Testis (tissue), 2 donors: ENCODE measurements at regions not wholly inside any gene's neighbourhood (a gene's known extent, or its start where the extent isn't known, plus 50 kb on each side); places are given as distances from the start of the nearest gene placed in this dataset.

Source experiments
- DNase-seq: peaks from one replicate; pipeline ENCODE4 v3.0.0-alpha.2; 2019
- H3K27ac ChIP-seq, 2 donors: fragments of 200-600 bp; sonication (generic); one replicate each; pipeline ENCODE4 v1.5.1; 2019
- H3K27me3 ChIP-seq: fragments of 200-600 bp; sonication (generic); one replicate; pipeline ENCODE4 v1.5.1; 2019
- H3K36me3 ChIP-seq: fragments of 200-600 bp; sonication (generic); one replicate; pipeline ENCODE4 v1.5.1; 2017; ENCODE audit warnings: low read depth; ENCODE audit errors: missing control alignments
- H3K4me1 ChIP-seq: fragments of 200-600 bp; sonication (generic); one replicate; pipeline ENCODE4 v1.5.1; 2019
- H3K4me3 ChIP-seq, 2 donors: fragments of 200-600 bp; sonication (generic); one replicate each; pipeline ENCODE4 v1.5.1; 2017 to 2019
- H3K9me3 ChIP-seq: fragments of 200-600 bp; sonication (generic); one replicate; pipeline ENCODE4 v1.5.1; 2017
- CTCF ChIP-seq, 3 experiments: fragments of 450-650 bp in 2 of 3; fragments of 200-600 bp in 1 of 3; sonication (generic) in 1 of 3; IDR thresholded peaks; one replicate each; pipeline ENCODE4 v1.5.1; 2016 to 2019; ENCODE audit warnings: antibody characterized with exemption in 3 of 3, mild to moderate bottlenecking in 2 of 3, moderate library complexity in 1 of 3
- POLR2A ChIP-seq: fragments of 450-650 bp; IDR thresholded peaks from one replicate; pipeline ENCODE4 v1.6.1; 2017; ENCODE audit warnings: antibody characterized with exemption, mild to moderate bottlenecking, moderate library complexity
- WGBS, 2 donors: methylation state at CpG; one replicate each; pipeline ENCODE4 v1.1.5; 2018; 5-methylcytosine and 5-hydroxymethylcytosine counted together
- intact Hi-C: fragments of 100-400 bp; cut with DNase I; formaldehyde crosslinking; loops from one replicate; pipeline ENCODE4 v1.15.1; 2023; ENCODE audit warnings: low total_unique reads

- H3K9me3 ChIP-seq = no peaks in the 10 kb centered on the region
- no peaks in the 10 kb centered on the region for H3K36me3 ChIP-seq
- no peak overlapping the region for H3K4me3 ChIP-seq
- no peak for TF ChIP-seq POLR2A
- TF ChIP-seq CTCF (IDR thresholded peaks at IDR 0.05) = no peak
- no peak for DNase-seq
- H3K4me1 ChIP-seq = no peaks in the 10 kb centered on the region
- no peak overlapping the region for H3K27ac ChIP-seq
- intact Hi-C loops = no loop called here
- 86 to 88% methylated on average over 1 of the region's 1 CpG for whole genome bisulfite sequencing, 2 donors
- no peaks in the 10 kb centered on the region for H3K27me3 ChIP-seq
Observed at GRCh38 chr14:29069228-29069627, 302.6 kb downstream of the FOXG1 start.

GRCh38 chr14:29075761-29076160 lies 309.2 kb downstream of the FOXG1 start:
- H3K4me1 ChIP-seq = no peaks in the 10 kb centered on the region
- H3K9me3 ChIP-seq = no peaks in the 10 kb centered on the region
- TF ChIP-seq POLR2A = no peak
- no peak for TF ChIP-seq CTCF (IDR thresholded peaks at IDR 0.05)
- no peaks in the 10 kb centered on the region for H3K27me3 ChIP-seq
- no peak overlapping the region for H3K4me3 ChIP-seq
- no peaks in the 10 kb centered on the region for H3K36me3 ChIP-seq
- no peak for DNase-seq
- H3K27ac ChIP-seq = no peak overlapping the region
- intact Hi-C loops = no loop called here

- Histone ChIP-seq H3K4me1 (no peaks in the 10 kb centered on the region), H3K27me3 (no peaks in the 10 kb centered on the region), H3K4me3 (no peak overlapping the region), H3K9me3 (no peaks in the 10 kb centered on the region), H3K36me3 (no peaks in the 10 kb centered on the region), H3K27ac (no peak overlapping the region)
- intact Hi-C loops = no loop called here
- DNase-seq = no peak
- no peak for TF ChIP-seq CTCF (IDR thresholded peaks at IDR 0.05)
- no peak for TF ChIP-seq POLR2A
- 88 to 93% methylated on average over 2 of the region's 2 CpGs for WGBS, 2 donors
Observed at GRCh38 chr14:29077916-29078315, 311.3 kb downstream of the FOXG1 start.

- 92 to 96% methylated on average over 3 of the region's 3 CpGs for WGBS, 2 donors
- DNase-seq = no peak
- no peak overlapping the region for H3K4me3 ChIP-seq
- no peaks in the 10 kb centered on the region for H3K9me3 ChIP-seq
- no peaks in the 10 kb centered on the region for H3K4me1 ChIP-seq
- intact Hi-C loops = no loop called here
- H3K27ac ChIP-seq = no peak overlapping the region
- no peaks in the 10 kb centered on the region for H3K36me3 ChIP-seq
- H3K27me3 ChIP-seq = no peaks in the 10 kb centered on the region
- TF ChIP-seq POLR2A (no peak), CTCF (IDR thresholded peaks at IDR 0.05) (no peak)
Observed at GRCh38 chr14:29078810-29079522, 312.4 kb downstream of the FOXG1 start.

- H3K27me3 ChIP-seq = no peaks in the 10 kb centered on the region
- H3K27ac ChIP-seq = no peak overlapping the region
- no peak overlapping the region for H3K4me3 ChIP-seq
- no peaks in the 10 kb centered on the region for H3K9me3 ChIP-seq
- TF ChIP-seq CTCF (IDR thresholded peaks at IDR 0.05) = peak in 1 of 3 experiments; percentile 40
- no peak for TF ChIP-seq POLR2A
- no peaks in the 10 kb centered on the region for H3K36me3 ChIP-seq
- intact Hi-C loops = no loop called here
- peak; percentile 15 for DNase-seq
- H3K4me1 ChIP-seq = no peaks in the 10 kb centered on the region
- WGBS, 2 donors = 38 to 44% methylated on average over 3 of the region's 3 CpGs
Observed at GRCh38 chr14:29085546-29085945, 319.0 kb downstream of the FOXG1 start.
